C4-2B (cell line): ENCODE measurements at regions not wholly inside any gene's neighbourhood (a gene's known extent, or its start where the extent isn't known, plus 50 kb on each side); places are given as distances from the start of the nearest gene placed in this dataset.
"Not testable (repeated sequence)": the region's sequence is repeated elsewhere in the genome, so short reads cannot be mapped to it uniquely, and the experiment has no call there.

Experiments
- H3K27ac ChIP-seq: fragments of 450-650 bp; 2 replicates; pipeline ENCODE4 v1.5.1; 2017
- ZFX ChIP-seq: fragments of 450-650 bp; IDR thresholded peaks from 2 replicates; pipeline ENCODE4 v1.6.1; 2017
- TF ChIP-seq, protein P1 (sequence below): fragments of 450-650 bp; conservative IDR thresholded peaks from 2 replicates; pipeline ENCODE4 v1.5.1; 2017; ENCODE audit warnings: mild to moderate bottlenecking

DNA sequence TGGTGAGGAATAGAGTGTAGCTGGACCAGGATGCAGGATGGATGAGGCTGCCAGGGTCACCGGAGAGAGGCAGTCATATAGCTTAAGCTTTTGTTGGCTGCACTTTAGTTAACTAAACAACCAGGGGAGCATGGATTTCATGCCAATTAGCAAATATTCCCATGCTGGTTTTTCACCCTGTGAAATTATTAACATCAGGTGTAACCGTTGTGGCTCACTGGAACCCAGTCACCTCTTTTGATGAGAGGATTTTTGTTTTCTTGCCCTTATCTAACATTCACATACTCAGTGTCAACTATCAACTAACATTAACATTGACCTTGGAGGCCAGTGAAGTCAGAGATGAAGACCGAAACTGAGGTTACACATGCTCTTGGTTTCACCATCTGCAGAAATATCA lies 97.2 kb upstream of the BASP1 start:
- no peak overlapping the region; the same call in 1 of the 2 replicates for H3K27ac ChIP-seq
- no peak for TF ChIP-seq ZFX
- TF ChIP-seq, protein P1, sequence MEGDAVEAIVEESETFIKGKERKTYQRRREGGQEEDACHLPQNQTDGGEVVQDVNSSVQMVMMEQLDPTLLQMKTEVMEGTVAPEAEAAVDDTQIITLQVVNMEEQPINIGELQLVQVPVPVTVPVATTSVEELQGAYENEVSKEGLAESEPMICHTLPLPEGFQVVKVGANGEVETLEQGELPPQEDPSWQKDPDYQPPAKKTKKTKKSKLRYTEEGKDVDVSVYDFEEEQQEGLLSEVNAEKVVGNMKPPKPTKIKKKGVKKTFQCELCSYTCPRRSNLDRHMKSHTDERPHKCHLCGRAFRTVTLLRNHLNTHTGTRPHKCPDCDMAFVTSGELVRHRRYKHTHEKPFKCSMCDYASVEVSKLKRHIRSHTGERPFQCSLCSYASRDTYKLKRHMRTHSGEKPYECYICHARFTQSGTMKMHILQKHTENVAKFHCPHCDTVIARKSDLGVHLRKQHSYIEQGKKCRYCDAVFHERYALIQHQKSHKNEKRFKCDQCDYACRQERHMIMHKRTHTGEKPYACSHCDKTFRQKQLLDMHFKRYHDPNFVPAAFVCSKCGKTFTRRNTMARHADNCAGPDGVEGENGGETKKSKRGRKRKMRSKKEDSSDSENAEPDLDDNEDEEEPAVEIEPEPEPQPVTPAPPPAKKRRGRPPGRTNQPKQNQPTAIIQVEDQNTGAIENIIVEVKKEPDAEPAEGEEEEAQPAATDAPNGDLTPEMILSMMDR = no peak

DNA sequence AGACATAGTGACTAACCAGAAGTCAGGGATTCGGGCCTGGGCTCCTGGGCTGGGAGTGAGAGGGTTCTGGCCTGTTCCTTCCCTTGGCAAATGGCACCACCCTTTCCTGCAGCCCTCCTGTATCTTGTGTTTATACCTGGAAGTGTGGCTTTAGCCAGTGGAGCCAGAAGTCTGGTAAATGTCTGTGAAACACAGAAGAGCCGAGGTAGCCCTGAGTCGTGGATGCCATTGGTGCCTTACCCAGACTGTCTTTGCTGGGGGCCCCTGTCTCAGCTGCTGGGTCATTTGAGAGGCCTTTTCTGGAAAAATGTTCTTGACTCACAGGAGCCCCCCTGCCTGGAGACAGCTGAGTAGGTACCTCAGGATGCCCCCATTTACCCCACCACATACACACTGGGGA lies 95.7 kb upstream of the BASP1 start:
- no peak for TF ChIP-seq ZFX
- TF ChIP-seq, protein P1 = no peak
- H3K27ac ChIP-seq = no peak overlapping the region

DNA sequence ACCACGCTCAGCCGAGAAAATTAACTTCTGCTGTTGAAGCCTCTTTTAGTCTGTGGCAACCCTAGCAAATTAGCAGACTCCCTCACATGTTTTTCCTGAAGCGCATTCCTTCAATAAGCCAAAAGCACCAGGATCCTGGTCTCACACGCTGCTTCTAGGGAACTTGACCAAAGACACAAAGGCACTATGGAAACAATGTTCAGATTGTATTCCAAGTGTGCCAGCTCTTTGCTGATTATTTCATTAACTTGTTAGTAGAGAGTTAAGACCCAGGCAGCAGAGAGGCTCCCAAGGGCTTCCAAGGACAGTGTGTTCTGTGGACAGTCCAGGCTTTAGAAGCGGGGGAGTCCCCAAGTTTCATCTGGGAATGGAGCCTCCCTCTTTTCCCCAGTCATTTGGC lies 94.4 kb upstream of the BASP1 start:
- TF ChIP-seq ZFX = no peak
- TF ChIP-seq, protein P1 = no peak
- H3K27ac ChIP-seq = no peak overlapping the region

DNA sequence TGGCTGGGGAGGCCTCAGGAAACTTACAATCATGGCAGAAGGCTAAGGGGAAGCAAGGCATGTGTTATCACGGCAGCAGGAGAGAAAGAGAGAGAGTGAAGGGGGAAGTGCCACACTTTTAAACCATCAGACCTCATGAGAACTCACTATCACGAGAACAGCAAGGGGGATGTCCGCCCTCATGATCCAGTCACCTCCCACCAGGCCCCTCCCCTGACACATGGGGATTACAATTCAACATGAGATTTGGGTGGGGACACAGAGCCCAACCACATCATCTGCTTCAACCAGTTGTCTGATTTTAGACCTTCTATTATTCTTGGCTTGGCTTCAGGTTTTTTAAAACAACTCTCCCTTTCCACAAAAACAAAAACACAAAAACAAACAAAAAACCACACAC lies 93.7 kb upstream of the BASP1 start:
- peak overlapping the region; percentile 46; the same call in 1 of the 2 replicates for H3K27ac ChIP-seq

DNA sequence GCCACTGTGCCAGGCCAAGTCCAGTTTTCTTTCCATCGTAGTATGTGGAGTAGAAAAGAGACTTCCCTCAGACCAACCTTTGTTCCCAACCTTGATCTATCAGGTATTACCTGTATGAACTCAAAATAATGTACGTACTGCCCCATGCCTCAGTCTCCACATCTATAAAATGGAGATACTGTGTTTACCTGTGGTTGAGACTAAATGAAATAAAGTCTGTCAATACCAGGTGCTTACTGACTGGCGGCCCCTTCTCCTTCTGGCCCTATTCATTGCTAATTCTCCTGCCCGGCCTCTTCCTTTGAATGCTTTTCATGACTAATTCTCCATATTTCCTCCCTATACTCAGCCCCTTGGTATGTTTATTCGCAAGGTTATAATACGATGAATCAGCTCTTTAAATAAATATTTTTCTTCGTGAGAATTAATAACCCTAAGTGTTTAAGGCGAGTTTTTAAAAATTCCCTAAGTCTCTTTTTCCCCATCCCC lies 89.6 kb upstream of the BASP1 start:
- no peak overlapping the region for H3K27ac ChIP-seq
- TF ChIP-seq, protein P1 = no peak
- no peak for TF ChIP-seq ZFX

DNA sequence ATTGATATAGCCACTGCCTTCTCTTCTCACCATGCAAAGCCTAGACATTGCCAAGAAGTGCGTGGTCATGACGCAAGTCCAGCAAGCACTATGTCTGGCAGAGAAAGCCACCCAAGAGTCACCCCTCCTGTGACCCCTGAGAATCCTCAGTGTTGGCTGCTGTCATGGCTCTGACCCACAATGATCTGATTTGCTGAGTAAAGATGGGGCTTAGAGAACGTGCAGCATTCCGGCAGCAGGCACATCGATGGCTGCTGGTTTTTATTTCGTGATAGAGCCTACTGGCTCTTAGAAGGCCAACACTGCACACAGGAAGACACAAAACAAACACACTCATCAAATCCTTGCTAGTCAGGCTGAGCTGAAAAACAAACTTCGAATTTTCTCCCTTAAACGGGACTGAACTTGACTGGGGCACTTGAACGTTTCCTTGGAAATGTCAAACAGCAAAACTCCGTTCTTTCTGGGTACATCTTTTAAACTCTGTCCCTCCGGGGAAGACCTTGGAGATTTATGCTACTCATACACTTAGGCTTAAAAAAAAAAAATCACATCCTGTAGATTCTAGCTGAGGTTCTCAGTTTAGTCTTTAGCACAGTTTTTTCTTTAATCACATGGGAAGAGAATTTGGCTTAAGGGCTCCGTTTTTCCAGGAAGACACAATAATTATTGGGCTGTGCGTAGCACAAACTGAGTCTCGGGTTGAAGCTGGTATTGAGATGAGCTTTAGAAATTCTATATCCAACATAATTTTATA lies 88.2 kb upstream of the BASP1 start:
- H3K27ac ChIP-seq = no peak overlapping the region
- TF ChIP-seq, protein P1 = no peak
- no peak for TF ChIP-seq ZFX

DNA sequence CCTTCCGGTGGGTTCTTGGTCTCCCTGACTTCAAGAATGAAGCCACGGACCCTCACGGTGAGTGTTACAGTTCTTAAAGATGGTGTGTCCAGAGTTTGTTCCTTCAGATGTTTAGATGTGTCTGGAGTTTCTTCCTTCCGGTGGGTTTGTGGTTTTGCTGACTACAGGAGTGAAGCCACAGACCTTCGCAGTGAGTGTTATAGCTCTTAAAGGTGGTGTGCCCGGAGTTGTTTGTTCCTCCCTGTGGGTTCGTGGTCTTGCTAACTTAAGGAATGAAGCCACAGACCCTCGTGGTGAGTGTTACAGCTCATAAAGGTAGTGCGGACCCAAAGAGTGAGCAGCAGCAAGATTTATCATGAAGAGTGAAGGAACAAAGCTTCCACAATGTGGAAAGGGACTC lies 87.1 kb upstream of the BASP1 start:
- not testable (repeated sequence) for H3K27ac ChIP-seq

DNA sequence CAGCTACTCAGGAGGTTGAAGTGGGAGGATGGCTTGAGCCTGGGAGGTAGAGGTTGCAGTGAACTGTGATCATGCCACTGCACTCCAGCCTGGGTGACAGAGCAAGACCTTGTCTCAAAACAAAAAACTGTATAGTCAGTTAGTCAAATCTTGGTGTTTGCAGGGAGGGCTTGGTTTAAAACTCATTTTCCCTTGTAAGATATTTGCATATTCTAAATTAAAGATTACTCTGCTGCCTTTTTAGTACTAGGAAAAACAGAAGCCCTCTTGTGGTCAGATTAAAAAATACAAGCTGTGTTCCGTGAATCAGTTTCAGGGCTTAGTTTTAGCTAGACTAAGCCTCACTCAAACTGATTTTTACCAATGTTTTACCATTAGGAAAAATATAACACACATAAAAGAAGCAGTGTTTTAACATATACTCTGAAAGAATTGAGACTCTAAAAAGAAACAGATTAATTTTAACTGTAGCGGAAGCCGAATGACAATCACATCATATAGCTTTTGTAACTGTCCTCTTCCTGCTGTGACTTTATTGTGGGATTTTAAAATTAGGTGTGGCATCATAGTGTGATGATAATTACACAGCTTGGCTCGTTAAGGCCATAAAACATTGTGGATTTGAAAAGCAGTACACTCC lies 84.9 kb upstream of the BASP1 start:
- H3K27ac ChIP-seq = no peak overlapping the region
- TF ChIP-seq, protein P1 = peak; percentile 87
- no peak for TF ChIP-seq ZFX
